ACC112 (cell line): ENCODE measurements at regions not wholly inside any gene's neighbourhood (a gene's known extent, or its start where the extent isn't known, plus 50 kb on each side); places are given as distances from the start of the nearest gene placed in this dataset.
"Not testable (repeated sequence)": the region's sequence is repeated elsewhere in the genome, so short reads cannot be mapped to it uniquely, and the experiment has no call there.

Source experiments
- H2AFZ ChIP-seq: fragments of 200-600 bp; sonication (generic); one replicate; pipeline ENCODE4 v1.6.0; 2017; ENCODE audit warnings: antibody characterized with exemption, low read length; ENCODE audit not compliant: unreplicated experiment
- H3K27ac ChIP-seq: fragments of 200-600 bp; sonication (generic); 2 replicates; pipeline ENCODE4 v1.5.1; 2014; ENCODE audit warnings: low read depth, mild to moderate bottlenecking, antibody characterized with exemption, low read length, moderate library complexity
- H3K27me3 ChIP-seq: fragments of 200-600 bp; sonication (generic); 2 replicates; pipeline ENCODE4 v1.6.1; 2014; ENCODE audit warnings: mild to moderate bottlenecking, antibody characterized with exemption, low read length, moderate library complexity, mixed read lengths; ENCODE audit not compliant: insufficient read depth
- H3K36me3 ChIP-seq: fragments of 200-600 bp; sonication (generic); 2 replicates; pipeline ENCODE4 v1.6.1; 2016; ENCODE audit warnings: mild to moderate bottlenecking, antibody characterized with exemption, low read length, moderate library complexity, mixed read lengths; ENCODE audit not compliant: insufficient read depth
- H3K4me1 ChIP-seq: fragments of 200-600 bp; sonication (generic); one replicate; pipeline ENCODE4 v1.6.1; 2016; ENCODE audit warnings: low read length, mixed read lengths; ENCODE audit not compliant: insufficient read depth, unreplicated experiment, control insufficient read depth
- H3K4me3 ChIP-seq: fragments of 200-600 bp; sonication (generic); 2 replicates; pipeline ENCODE4 v1.5.1; 2014; ENCODE audit warnings: mild to moderate bottlenecking, low read depth, low read length
- H3K79me2 ChIP-seq: fragments of 200-600 bp; sonication (generic); one replicate; pipeline ENCODE4 v1.6.0; 2016; ENCODE audit warnings: low read length; ENCODE audit not compliant: control insufficient read depth, unreplicated experiment, insufficient read depth

- H3K4me1 ChIP-seq: no peaks in the 10 kb centered on the region
These were observed 1047.8 kb downstream of the SOCS6 start for GRCh38 chr18:71336576-71337210.

DNA sequence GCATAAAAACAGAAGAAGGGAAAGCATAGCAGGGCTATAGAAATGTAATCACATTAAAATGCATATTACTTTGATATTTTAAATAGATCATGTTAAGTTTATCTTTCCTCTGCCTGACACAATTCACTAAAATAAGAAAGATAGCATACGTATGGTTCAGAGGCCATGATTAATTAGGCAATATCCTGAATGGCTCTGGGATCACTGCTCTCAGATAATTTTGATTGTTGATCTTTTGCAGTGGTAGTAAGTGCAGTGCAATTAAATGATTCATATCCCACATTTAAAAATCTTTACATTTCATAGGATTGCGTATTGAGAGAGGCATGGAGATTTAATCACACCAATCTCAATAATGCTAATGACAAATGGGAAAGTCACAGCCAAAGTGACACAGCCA is 1040.7 kb downstream of the SOCS6 start:
- H3K79me2 ChIP-seq: no peaks in the 10 kb centered on the region
- no peak overlapping the region for H3K27ac ChIP-seq
- no peak overlapping the region for H2AFZ ChIP-seq
- no peaks in the 10 kb centered on the region for H3K4me1 ChIP-seq
- no peaks in the 10 kb centered on the region for H3K36me3 ChIP-seq
- H3K27me3 ChIP-seq: no peaks in the 10 kb centered on the region
- H3K4me3 ChIP-seq: no peak overlapping the region

More at GRCh38 chr18:71336576-71337210, 1047.8 kb downstream of the SOCS6 start:
- H2AFZ ChIP-seq: no peak overlapping the region
- no peaks in the 10 kb centered on the region for H3K36me3 ChIP-seq
- no peak overlapping the region for H3K27ac ChIP-seq
- H3K27me3 ChIP-seq: no peaks in the 10 kb centered on the region
- no peak overlapping the region for H3K4me3 ChIP-seq
- no peaks in the 10 kb centered on the region for H3K79me2 ChIP-seq

GRCh38 chr18:71329114-71329513 is 1040.3 kb downstream of the SOCS6 start:
- Histone ChIP-seq H3K27ac (no peak overlapping the region), H3K79me2 (no peaks in the 10 kb centered on the region), H3K27me3 (no peaks in the 10 kb centered on the region), H3K4me1 (no peaks in the 10 kb centered on the region), H3K36me3 (no peaks in the 10 kb centered on the region), H2AFZ (no peak overlapping the region), H3K4me3 (no peak overlapping the region)

GRCh38 chr18:71327850-71328249 is 1039.0 kb downstream of the SOCS6 start:
- no peaks in the 10 kb centered on the region for H3K27me3 ChIP-seq
- H3K79me2 ChIP-seq: no peaks in the 10 kb centered on the region
- no peak overlapping the region for H2AFZ ChIP-seq
- no peak overlapping the region for H3K4me3 ChIP-seq
- H3K27ac ChIP-seq: no peak overlapping the region
- H3K4me1 ChIP-seq: no peaks in the 10 kb centered on the region
- H3K36me3 ChIP-seq: no peaks in the 10 kb centered on the region

GRCh38 chr18:71327441-71327840 is 1038.6 kb downstream of the SOCS6 start:
- H3K4me1 ChIP-seq: peaks cover under 1% of the 10 kb centered on the region
- H3K4me3 ChIP-seq: no peak overlapping the region
- H3K27ac ChIP-seq: no peak overlapping the region

GRCh38 chr18:71326826-71327225 is 1038.0 kb downstream of the SOCS6 start:
- no peaks in the 10 kb centered on the region for H3K79me2 ChIP-seq
- no peak overlapping the region for H3K27ac ChIP-seq
- no peak overlapping the region for H3K4me3 ChIP-seq
- H3K36me3 ChIP-seq: no peaks in the 10 kb centered on the region
- no peak overlapping the region for H2AFZ ChIP-seq
- H3K27me3 ChIP-seq: no peaks in the 10 kb centered on the region
- peaks cover 6% of the 10 kb centered on the region for H3K4me1 ChIP-seq

More at GRCh38 chr18:71327441-71327840, 1038.6 kb downstream of the SOCS6 start:
- no peak overlapping the region for H2AFZ ChIP-seq
- H3K36me3 ChIP-seq: no peaks in the 10 kb centered on the region
- no peaks in the 10 kb centered on the region for H3K79me2 ChIP-seq
- no peaks in the 10 kb centered on the region for H3K27me3 ChIP-seq

- Histone ChIP-seq H3K27ac (no peak overlapping the region), H3K79me2 (no peaks in the 10 kb centered on the region), H3K4me1 (peaks cover 7% of the 10 kb centered on the region), H3K4me3 (no peak overlapping the region), H3K27me3 (no peaks in the 10 kb centered on the region), H2AFZ (no peak overlapping the region), H3K36me3 (no peaks in the 10 kb centered on the region)
These were observed 1035.5 kb downstream of the SOCS6 start for GRCh38 chr18:71324356-71324755.

DNA sequence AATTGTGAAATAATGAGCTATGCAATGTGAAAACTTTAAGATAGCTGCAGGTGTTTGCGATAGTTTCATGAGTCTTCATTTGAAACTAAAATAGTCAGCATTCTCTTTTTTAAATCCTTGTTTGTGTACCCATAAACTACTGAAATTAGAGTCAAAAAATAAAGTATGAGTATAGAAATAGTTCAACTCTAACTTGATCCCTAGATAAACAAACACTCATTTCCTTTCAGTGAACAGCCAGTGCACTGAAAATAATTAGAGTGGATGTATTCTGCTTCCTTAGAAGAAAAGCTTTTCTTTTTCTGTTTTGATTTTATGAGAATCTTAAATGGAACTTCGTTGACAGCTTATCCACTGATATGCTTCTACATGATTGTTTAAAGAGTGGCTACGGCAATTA is 1033.4 kb downstream of the SOCS6 start:
- peaks cover 7% of the 10 kb centered on the region for H3K4me1 ChIP-seq
- no peak overlapping the region for H3K27ac ChIP-seq
- H3K4me3 ChIP-seq: no peak overlapping the region
- H3K36me3 ChIP-seq: no peaks in the 10 kb centered on the region
- H2AFZ ChIP-seq: no peak overlapping the region
- H3K27me3 ChIP-seq: no peaks in the 10 kb centered on the region
- no peaks in the 10 kb centered on the region for H3K79me2 ChIP-seq

DNA sequence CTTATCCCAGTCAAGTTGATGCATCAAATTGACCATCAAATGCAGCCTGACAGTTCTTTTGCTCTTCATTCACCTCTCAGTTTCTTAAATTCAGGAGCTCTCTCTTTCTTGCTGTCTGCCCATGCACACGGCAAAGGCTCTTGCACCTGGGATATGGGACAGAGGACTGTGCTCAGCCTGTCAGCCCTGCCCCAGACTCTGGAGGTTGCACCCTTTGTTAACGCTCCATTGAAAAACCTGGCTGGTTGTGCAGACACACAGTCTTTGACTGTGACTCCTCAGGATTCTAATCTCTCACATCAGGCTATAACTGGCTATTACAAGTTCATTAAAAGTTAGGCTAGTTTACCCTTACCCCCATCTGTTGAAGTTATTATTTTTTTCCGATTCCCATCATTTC is 1032.5 kb downstream of the SOCS6 start:
- Histone ChIP-seq H3K27me3 (no peaks in the 10 kb centered on the region), H2AFZ (no peak overlapping the region), H3K27ac (no peak overlapping the region), H3K36me3 (no peaks in the 10 kb centered on the region), H3K79me2 (no peaks in the 10 kb centered on the region), H3K4me1 (peaks cover 7% of the 10 kb centered on the region), H3K4me3 (no peak overlapping the region)

- no peaks in the 10 kb centered on the region for H3K4me1 ChIP-seq
- no peaks in the 10 kb centered on the region for H3K36me3 ChIP-seq
- no peaks in the 10 kb centered on the region for H3K79me2 ChIP-seq
- H3K4me3 ChIP-seq: no peak overlapping the region
- no peaks in the 10 kb centered on the region for H3K27me3 ChIP-seq
- H2AFZ ChIP-seq: no peak overlapping the region
- no peak overlapping the region for H3K27ac ChIP-seq
These were observed 1016.0 kb downstream of the SOCS6 start for GRCh38 chr18:71304856-71305255.

DNA sequence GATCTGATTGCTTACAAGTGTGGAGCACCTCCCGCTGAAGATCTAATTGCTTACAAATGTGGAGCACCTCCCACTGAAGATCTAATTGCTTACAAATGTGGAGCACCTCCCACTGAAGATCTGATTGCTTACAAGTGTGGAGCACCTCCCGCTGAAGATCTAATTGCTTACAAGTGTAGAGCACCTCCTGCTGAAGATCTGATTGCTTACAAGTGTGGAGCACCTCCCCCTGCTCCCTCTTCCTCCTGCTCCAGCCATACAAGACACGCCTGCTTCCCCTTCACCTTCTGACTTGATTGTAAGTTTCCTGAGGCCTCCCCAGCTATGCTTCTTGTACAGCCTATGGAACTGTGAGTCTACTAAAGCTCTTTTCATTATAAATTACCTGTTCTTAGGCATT is 1014.9 kb downstream of the SOCS6 start:
- not testable (repeated sequence) for H3K27me3 ChIP-seq, H2AFZ ChIP-seq

More for the DNA sequence above, 1014.9 kb downstream of the SOCS6 start:
- H3K79me2 ChIP-seq, H3K4me3 ChIP-seq, H3K4me1 ChIP-seq, H3K36me3 ChIP-seq, H3K27ac ChIP-seq: not testable (repeated sequence)
